NCI-H524 (cell line): ENCODE measurements at regions not wholly inside any gene's neighbourhood (a gene's known extent, or its start where the extent isn't known, plus 50 kb on each side); places are given as distances from the start of the nearest gene placed in this dataset.
A peak's percentile ranks its signal among the peaks of the same experiment; 100 is the strongest.
"Not testable (repeated sequence)": the region's sequence is repeated elsewhere in the genome, so short reads cannot be mapped to it uniquely, and the experiment has no call there.

ENCODE experiments used
- DNase-seq, 2 experiments: peaks; one replicate each; lab custom pipeline; 2025; lab: John Stamatoyannopoulos, UW

GRCh38 chr22:49392841-49393510 lies 434.7 kb downstream of the BRD1 start:
- DNase-seq: no peak

- DNase-seq: no peak
Measured at GRCh38 chr22:49392247-49392646, 435.4 kb downstream of the BRD1 start.

DNA sequence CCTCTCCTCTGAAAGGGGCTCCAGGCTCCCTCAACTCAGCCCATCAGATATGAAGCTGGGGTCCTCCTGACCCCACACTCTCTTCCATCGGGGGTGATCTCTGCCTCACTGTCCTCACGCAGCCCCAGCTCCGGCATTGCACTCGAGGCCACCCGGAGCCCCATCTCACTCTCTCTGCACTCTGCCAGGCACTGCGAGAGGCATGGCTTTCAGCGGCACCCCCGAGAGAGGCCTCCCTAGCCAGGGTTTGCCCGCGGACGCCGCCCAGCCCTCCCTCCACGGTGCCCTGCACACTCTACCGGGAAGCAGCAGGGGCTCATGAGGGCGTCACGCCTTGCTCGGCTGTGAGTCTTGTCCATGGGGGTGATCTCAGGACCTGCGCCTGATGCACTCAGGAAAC lies 436.2 kb downstream of the BRD1 start:
- no peak for DNase-seq

GRCh38 chr22:49390954-49391353 lies 436.7 kb downstream of the BRD1 start:
- DNase-seq: no peak

DNA sequence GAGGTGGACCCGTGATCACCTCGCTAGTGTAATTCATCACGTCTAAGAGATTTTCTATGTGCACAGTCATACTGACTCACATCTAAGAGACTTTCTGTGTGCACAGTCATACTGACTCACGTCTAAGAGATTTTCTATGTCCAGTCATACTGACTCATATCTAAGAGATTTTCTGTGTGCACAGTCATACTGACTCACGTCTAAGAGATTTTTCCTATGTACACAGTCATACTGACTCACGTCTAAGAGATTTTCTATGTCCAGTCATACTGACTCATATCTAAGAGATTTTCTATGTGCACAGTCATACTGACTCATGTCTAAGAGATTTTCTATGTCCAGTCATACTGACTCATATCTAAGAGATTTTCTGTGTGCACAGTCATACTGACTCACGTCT lies 443.8 kb downstream of the BRD1 start:
- not testable (repeated sequence) for DNase-seq

DNA sequence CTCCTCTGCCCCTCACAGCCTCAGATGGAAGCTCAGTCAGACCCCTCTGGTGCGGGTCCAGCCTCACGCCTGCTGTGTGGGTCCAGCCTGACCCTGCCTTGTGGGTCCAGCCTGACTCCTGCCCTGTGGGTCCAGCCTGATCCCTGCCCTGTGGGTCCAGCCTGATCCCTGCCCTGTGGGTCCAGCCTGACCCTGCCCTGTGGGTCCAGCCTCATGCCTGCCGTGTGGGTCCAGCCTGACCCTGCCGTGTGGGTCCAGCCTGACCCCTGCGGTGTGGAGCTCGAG lies 445.3 kb downstream of the BRD1 start:
- no peak for DNase-seq

- DNase-seq: no peak
Measured at GRCh38 chr22:49381595-49382450, 445.9 kb downstream of the BRD1 start.

- no peak for DNase-seq
Measured at GRCh38 chr22:49380828-49381114, 446.9 kb downstream of the BRD1 start.

DNA sequence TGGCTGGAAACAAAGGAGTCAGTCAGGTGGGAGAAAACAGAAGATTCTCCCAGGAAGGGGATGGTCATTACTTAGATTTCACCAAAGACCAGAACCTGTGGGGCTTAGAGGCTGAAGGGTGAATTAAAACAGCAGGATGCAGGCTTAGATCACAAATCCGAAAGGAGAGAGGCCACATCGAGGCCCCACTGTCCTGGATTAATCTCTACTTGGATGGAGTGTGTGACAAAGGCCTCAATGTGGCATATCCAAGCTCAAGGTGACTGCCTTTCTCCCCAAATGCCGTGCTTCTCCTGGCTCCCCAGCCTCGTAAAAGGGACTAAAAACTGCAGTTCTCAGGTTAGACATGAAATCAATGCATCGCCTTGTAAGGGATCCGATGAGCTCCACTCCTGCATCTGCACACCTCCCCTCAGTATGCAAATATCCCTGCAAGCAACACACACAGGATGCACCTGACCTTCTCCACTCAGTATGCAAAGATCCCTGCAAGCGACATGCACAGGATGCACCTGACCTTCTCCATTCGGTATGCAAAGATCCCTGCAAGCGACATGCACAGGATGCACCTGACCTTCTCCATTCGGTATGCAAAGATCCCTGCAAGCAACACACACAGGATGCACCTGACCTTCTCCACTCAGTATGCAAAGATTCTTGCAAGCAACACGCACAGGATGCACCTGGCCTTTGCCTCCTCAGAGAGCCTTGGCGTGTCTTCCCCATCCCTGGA lies 447.4 kb downstream of the BRD1 start:
- no peak for DNase-seq

- no peak for DNase-seq
Measured at GRCh38 chr22:49377306-49377705, 450.4 kb downstream of the BRD1 start.

- no peak for DNase-seq
Measured at GRCh38 chr22:49373801-49374226, 453.9 kb downstream of the BRD1 start.

- DNase-seq: no peak
Measured at GRCh38 chr22:49373289-49373666, 454.4 kb downstream of the BRD1 start.

DNA sequence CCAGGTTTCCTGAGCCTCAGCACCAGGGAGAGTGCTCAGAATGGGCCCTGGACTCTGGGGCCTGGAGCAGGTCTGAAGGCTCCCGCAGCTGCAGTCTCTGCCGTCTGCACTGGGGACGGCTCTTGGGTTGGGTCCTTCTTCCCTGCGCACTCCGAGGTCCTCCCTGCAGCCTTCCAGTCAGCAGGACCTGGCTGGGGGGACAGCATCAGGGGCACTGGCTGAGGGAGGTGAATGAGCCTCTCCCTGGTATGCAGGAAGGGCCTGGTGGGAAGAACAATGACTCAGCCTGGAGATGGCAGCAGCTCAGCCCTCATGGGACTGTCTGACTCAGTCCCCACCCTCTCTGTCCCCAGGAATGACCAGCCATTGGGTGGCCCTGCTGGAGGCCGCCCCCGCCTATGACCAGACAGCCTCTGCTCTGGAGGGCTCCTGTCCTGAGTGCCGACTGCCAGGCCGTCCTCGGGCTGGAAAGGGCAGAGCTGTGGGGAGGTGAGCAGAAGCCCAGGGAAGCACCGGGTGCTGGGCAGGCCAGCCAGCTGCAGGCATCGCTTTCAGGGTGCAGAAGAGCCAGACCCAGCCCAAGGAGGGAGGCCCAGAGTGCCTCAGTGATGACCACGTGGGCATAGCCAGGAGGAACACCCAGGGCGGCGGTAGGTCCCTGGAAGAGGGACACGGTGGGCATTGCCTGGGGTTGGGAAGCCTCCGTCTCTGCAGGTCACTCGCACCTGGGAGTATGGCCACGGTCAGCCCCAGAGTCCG lies 455.0 kb downstream of the BRD1 start:
- DNase-seq: no peak

DNA sequence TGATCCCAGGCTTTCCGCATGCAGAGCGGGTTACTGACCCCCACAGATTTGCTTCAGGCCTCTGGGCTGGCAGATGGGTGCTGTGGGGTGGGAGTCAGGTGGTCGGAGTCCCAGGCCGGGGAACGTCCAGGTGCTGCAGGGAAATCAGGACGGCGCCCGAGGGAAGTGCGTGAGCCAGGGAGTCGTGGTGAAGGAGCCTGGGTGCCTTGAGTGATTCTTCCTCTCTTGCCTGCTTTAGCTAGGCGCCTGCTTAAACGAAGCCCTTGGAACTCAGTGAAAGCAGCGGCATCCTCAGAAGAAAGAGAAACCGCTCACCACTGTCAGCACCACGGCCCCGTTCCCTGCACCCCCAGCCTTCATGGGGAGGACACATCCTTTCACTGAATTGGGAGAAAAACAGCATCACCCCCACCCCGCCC lies 455.6 kb downstream of the BRD1 start:
- DNase-seq: no peak

DNA sequence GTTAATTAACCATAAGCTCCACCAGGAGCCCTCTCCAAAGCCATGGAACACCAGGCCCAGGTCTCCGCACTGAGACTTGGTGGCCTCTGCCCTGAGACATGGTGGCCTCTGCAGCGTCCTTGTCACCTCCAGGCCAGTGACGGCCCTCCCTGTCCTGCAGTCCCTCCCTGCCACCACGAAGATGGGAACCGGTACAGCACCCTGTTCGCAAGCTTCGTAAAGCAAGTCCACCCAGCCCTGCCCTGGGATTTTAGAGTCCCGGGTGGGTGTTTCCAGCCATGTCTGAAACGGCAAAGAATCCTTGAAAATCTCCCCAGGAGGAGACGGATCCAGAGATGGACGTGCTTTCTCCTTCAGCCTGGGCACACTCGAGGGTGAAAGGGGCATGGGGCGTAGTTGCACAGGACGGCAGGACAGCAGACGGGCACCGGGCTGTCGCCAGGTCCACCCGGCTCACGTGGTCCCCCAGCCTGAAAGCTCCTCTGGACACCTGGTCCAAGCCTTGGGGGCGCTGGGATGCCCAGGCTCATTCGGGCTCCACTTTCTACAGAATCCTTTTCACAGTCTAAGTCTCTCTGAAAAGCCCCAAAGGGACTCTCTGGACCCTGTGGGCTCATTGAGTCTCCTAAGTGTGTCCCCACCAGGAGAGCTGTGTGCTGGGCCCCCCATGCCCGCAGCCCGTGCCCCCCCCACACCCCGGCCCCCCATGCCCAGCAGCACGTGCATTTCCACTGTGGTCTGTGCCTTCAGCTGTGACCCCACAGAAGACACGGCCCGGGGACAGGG lies 456.2 kb downstream of the BRD1 start:
- DNase-seq: no peak

- DNase-seq: no peak
Measured at GRCh38 chr22:49370627-49371301, 456.9 kb downstream of the BRD1 start.

- no peak for DNase-seq
Measured at GRCh38 chr22:49369726-49370626, 457.7 kb downstream of the BRD1 start.

DNA sequence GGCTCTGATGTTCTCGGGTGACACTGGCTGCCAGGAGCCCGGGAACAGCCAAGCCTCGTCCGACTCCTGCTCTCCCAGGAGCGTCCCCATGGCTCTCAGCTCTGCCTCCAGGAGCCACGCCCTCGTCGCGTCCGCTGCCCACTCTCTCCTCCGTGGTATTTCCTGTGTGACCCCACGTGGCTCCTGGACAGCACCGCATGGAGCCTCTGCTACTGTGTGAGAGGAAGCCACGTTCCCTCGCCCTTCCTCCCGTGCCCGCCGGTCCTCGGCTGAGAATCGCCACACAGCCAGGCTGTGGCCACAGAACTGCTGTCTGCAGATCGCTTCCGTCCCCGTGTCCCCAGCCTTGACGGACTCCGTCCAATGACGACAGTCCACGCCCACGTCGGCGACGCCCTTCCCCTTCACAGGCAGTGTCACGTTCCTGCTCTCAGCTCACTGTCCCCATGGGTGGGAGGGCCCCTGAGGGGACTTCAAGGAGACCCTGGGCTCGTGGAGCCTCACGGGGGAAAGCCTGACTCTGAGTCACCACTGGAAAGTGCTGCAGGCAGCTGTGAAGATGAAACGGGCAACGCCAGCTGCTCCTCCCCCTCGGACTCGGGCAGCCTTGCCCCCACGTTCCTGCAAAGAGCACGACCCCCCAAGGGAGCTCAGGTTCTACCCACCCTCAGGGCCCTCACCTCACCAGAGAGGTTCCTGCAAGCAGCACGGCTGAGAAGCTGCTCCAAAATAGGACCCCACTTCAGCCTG lies 458.5 kb downstream of the BRD1 start:
- DNase-seq: peak; percentile 13 to 72

DNA sequence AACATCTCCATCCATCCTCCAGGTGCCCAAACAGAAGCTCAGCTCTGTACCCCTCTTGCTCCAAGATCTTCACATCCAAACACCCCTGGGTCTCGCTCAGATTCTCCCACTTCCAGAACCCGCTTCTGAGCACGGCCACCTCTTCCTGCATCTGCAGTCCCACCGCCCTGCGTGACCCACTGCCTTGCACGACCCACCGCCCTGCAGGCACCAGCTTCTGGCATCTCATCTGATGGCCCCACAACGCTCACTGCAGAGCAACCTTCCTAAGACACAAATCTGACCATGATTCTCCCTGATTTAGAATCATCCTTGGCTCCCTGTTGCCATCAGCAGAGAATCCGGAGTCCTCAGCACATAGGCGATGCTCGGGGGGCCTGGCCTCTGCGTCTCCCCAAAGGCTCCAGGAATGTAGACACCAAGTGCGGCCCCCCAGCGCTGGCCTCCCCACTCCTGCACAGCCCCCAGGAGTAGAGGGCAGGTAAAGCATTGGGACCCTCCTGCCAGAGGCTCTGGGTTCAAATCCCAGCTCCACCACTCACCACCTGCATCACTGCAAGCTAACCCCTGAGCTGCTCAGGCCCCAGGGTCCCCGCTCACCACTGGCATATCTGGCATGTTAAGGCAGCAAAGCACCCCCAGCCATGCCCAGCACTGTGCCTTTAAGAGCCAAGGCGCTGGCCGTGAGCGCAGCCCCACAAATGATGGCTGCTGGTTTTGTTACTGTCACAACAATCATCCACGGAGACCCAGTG lies 459.3 kb downstream of the BRD1 start:
- no peak for DNase-seq
